ENCODE measurements at regions not wholly inside any gene's neighbourhood (a gene's known extent, or its start where the extent isn't known, plus 50 kb on each side); places are given as distances from the start of the nearest gene placed in this dataset.

DNA sequence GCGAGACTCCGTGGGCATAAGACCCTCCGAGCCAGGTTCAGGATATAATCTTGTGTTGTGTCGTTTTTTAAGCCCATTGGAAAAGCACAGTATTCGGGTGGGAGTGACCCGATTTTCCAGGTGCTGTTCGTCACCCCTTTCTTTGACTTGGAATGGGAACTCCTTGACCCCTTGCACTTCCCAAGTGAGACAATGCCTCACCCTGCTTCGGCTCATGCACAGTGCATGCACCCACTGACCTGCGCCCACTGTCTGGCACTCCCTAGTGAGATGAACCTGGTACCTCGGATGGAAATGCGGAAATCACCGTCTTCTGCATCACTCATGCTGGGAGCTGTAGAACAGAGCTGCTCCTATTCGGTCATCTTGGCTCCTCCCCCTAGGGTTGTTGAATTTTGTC lies 307.7 kb upstream of the DEFB115 start:
- TF ChIP-seq, protein P1, sequence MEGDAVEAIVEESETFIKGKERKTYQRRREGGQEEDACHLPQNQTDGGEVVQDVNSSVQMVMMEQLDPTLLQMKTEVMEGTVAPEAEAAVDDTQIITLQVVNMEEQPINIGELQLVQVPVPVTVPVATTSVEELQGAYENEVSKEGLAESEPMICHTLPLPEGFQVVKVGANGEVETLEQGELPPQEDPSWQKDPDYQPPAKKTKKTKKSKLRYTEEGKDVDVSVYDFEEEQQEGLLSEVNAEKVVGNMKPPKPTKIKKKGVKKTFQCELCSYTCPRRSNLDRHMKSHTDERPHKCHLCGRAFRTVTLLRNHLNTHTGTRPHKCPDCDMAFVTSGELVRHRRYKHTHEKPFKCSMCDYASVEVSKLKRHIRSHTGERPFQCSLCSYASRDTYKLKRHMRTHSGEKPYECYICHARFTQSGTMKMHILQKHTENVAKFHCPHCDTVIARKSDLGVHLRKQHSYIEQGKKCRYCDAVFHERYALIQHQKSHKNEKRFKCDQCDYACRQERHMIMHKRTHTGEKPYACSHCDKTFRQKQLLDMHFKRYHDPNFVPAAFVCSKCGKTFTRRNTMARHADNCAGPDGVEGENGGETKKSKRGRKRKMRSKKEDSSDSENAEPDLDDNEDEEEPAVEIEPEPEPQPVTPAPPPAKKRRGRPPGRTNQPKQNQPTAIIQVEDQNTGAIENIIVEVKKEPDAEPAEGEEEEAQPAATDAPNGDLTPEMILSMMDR (IDR thresholded peaks at IDR 0.05): no peak
- TF ChIP-seq POLR2A (IDR thresholded peaks at IDR 0.05): no peak
